HepG2 (cell line): ENCODE measurements at regions not wholly inside any gene's neighbourhood (a gene's known extent, or its start where the extent isn't known, plus 50 kb on each side); places are given as distances from the start of the nearest gene placed in this dataset.

Experiments
- ATAC-seq: fragments of 200-7000 bp; cut with Tn5 transposase; 3 replicates; pipeline ENCODE4 v1.9.1; 2020; ENCODE audit warnings: mild to moderate bottlenecking, moderate library complexity
- BruUV-seq: library from RNA; stranded (reverse); fragments of 400-500 nt; replicated peaks from 2 replicates; lab custom pipeline; 2021; lab: Mats Ljungman, UMichigan
- CTCF ChIA-PET: fragments of 300-600 bp; formaldehyde crosslinking; extraction: SDS; loops from one replicate; lab custom pipeline; 2021; ENCODE audit warnings: low total read pairs, inconsistent platforms, low intra/inter-chr PET ratio; lab: Yijun Ruan, JAX
- POLR2A ChIA-PET: fragments of 350-600 bp; sonication (Branson Sonifier 250); formaldehyde crosslinking; loops from one replicate; lab custom pipeline; 2020; ENCODE audit warnings: antibody characterized with exemption, inconsistent platforms; lab: Yijun Ruan, JAX
- DNase-seq: peaks from one replicate; pipeline ENCODE4 v3.0.0-alpha.2; 2015; ENCODE audit warnings: low spot score
- FAIRE-seq: peaks from 3 replicates; lab custom pipeline; 2011; peaks lifted over from hg19 to GRCh38; lab: Jason Lieb, UNC
- H2AFZ ChIP-seq: one replicate; pipeline ENCODE4 v1.6.1; 2011; ENCODE audit warnings: low read length, inconsistent platforms
- H3K27ac ChIP-seq: fragments of 300-600 bp; 3 replicates; pipeline ENCODE4 v1.8.0; 2011; ENCODE audit warnings: mixed run types, mild to moderate bottlenecking, mixed read lengths, low read length, inconsistent platforms; ENCODE audit not compliant: insufficient read depth; ENCODE audit errors: extremely low read length
- H3K27me3 ChIP-seq, 2 experiments: fragments of 200-600 bp in 1 of 2; 2 replicates in 1 of 2; 3 replicates in 1 of 2; pipeline versions ENCODE4 v1.6.0 to v1.8.0; 2011; ENCODE audit warnings: low read length in 2 of 2, mild to moderate bottlenecking in 2 of 2, moderate library complexity in 2 of 2, inconsistent platforms in 1 of 2; ENCODE audit not compliant: insufficient read depth in 2 of 2, control insufficient read depth in 1 of 2
- H3K36me3 ChIP-seq, 2 experiments: fragments of 200-600 bp in 1 of 2; replicated peaks in 1 of 2; 2 replicates in 1 of 2; 3 replicates in 1 of 2; pipeline versions ENCODE4 v1.5.1 to v1.8.0; 2011; ENCODE audit warnings: low read length in 2 of 2, inconsistent platforms in 1 of 2; ENCODE audit not compliant: insufficient read depth in 2 of 2, control insufficient read depth in 1 of 2
- H3K4me1 ChIP-seq: 2 replicates; pipeline ENCODE4 v1.5.1; 2012; ENCODE audit warnings: low read length, inconsistent platforms; ENCODE audit not compliant: insufficient read depth
- H3K4me2 ChIP-seq: 2 replicates; pipeline ENCODE4 v1.6.0; 2011; ENCODE audit warnings: low read depth, low read length, inconsistent platforms
- H3K4me3 ChIP-seq, 3 experiments: fragments of 200-600 bp in 1 of 3; sonication (generic), shearing (Covaris generic) in 1 of 3; replicated peaks in 1 of 3; 2 replicates each; pipeline ENCODE4 v1.5.1; 2011 to 2016; ENCODE audit warnings: low read length in 3 of 3, inconsistent platforms in 2 of 3, low read depth in 2 of 3, mild to moderate bottlenecking in 2 of 3, control low read depth in 1 of 3, mixed read lengths in 1 of 3; ENCODE audit not compliant: insufficient read depth in 1 of 3
- H3K79me2 ChIP-seq: one replicate; pipeline ENCODE4 v1.6.1; 2011; ENCODE audit warnings: low read length, inconsistent platforms; ENCODE audit not compliant: insufficient read depth
- H3K9ac ChIP-seq: 2 replicates; pipeline ENCODE4 v1.6.0; 2011; ENCODE audit warnings: mild to moderate bottlenecking, low read depth, low read length, inconsistent platforms; ENCODE audit not compliant: insufficient read depth
- H3K9me3 ChIP-seq: 2 replicates; pipeline ENCODE4 v1.5.1; 2012; ENCODE audit warnings: mild to moderate bottlenecking, low read length
- H4K20me1 ChIP-seq: 2 replicates; pipeline ENCODE4 v1.6.0; 2011; ENCODE audit warnings: inconsistent platforms, mild to moderate bottlenecking, low read length, moderate library complexity; ENCODE audit not compliant: insufficient read depth
- CTCF ChIP-seq: sonication (generic); formaldehyde crosslinking; IDR thresholded peaks from 2 replicates; pipeline ENCODE4 v1.5.0; 2020; ENCODE audit warnings: mild to moderate bottlenecking, missing genetic modification reagents, moderate library complexity
- ELF3 ChIP-seq: IDR thresholded peaks from 2 replicates; pipeline ENCODE4 v1.6.1; 2016; ENCODE audit warnings: missing genetic modification reagents, missing compliant biosample characterization
- FOXO4 ChIP-seq: sonication (generic); formaldehyde crosslinking; conservative IDR thresholded peaks from 2 replicates; pipeline ENCODE4 v1.8.1; 2023; ENCODE audit warnings: missing genetic modification reagents
- HINFP ChIP-seq: sonication (generic); formaldehyde crosslinking; IDR thresholded peaks from 2 replicates; pipeline ENCODE4 v1.4.0; 2020; ENCODE audit warnings: low read depth, mild to moderate bottlenecking, missing genetic modification reagents
- IRF9 ChIP-seq: sonication (generic); formaldehyde crosslinking; IDR thresholded peaks from 2 replicates; pipeline ENCODE4 v1.8.0; 2022; ENCODE audit warnings: missing genetic modification reagents, mild to moderate bottlenecking, borderline replicate concordance
- PTBP1 ChIP-seq: fragments of 200-400 bp; formaldehyde crosslinking; IDR thresholded peaks from 2 replicates; pipeline ENCODE4 v1.6.1; 2018; ENCODE audit warnings: low read length, low read depth; ENCODE audit not compliant: poor library complexity, severe bottlenecking
- SOX5 ChIP-seq: IDR thresholded peaks from 2 replicates; pipeline ENCODE4 v1.6.1; 2016; ENCODE audit warnings: borderline replicate concordance
- ZNF10 ChIP-seq: sonication (generic); formaldehyde crosslinking; IDR thresholded peaks from 2 replicates; pipeline ENCODE4 v1.4.0; 2020; ENCODE audit warnings: mild to moderate bottlenecking, low read depth, missing genetic modification reagents, borderline replicate concordance
- ZNF550 ChIP-seq: sonication (generic); formaldehyde crosslinking; IDR thresholded peaks from 2 replicates; pipeline ENCODE4 v1.4.0; 2020; ENCODE audit warnings: mild to moderate bottlenecking, missing genetic modification reagents, borderline replicate concordance
- ZNF569 ChIP-seq: sonication (generic); formaldehyde crosslinking; IDR thresholded peaks from 2 replicates; pipeline ENCODE4 v1.5.0; 2020; ENCODE audit warnings: mild to moderate bottlenecking, missing genetic modification reagents, moderate library complexity, borderline replicate concordance
- ZNF619 ChIP-seq: sonication (generic); formaldehyde crosslinking; IDR thresholded peaks from 2 replicates; pipeline ENCODE4 v1.4.0; 2020; ENCODE audit warnings: mild to moderate bottlenecking, missing genetic modification reagents
- ZNF746 ChIP-seq: sonication (generic); formaldehyde crosslinking; IDR thresholded peaks from 2 replicates; pipeline ENCODE4 v1.8.0; 2022; ENCODE audit warnings: mild to moderate bottlenecking, missing genetic modification reagents
- ZNF776 ChIP-seq: sonication (generic); formaldehyde crosslinking; IDR thresholded peaks from 2 replicates; pipeline ENCODE4 v1.4.0; 2020; ENCODE audit warnings: mild to moderate bottlenecking, missing genetic modification reagents
- ZNF850 ChIP-seq: sonication (generic); formaldehyde crosslinking; conservative IDR thresholded peaks from 2 replicates; pipeline ENCODE4 v1.9.0; 2021; ENCODE audit warnings: mild to moderate bottlenecking, missing genetic modification reagents
- WGBS: methylation state at CpG from one replicate; pipeline ENCODE4 v1.1.6; 2017; ENCODE audit warnings: low lambda C conversion rate; 5-methylcytosine and 5-hydroxymethylcytosine counted together
- in situ Hi-C: cut with HindIII; loops from 2 replicates; pipeline ENCODE4 v1.10.0; 2017; ENCODE audit warnings: low pct_unique_long_range_greater_than_20kb; ENCODE audit not compliant: extremely low pct_ligation_motif_present
- intact Hi-C: fragments of 100-400 bp; cut with micrococcal nuclease; formaldehyde crosslinking; loops from one replicate; pipeline ENCODE4 v1.10.0; 2022; ENCODE audit not compliant: unreplicated experiment

GRCh38 chr11:122348659-122349409 is 232.8 kb upstream of the BLID start:
- no TSS peak for BruUV-seq
- 37% methylated on average over 9 of the region's 9 CpGs for WGBS
- H3K27ac ChIP-seq = no peak overlapping the region

More at GRCh38 chr11:122348659-122349409, 232.8 kb upstream of the BLID start:
- ATAC-seq = no peak
- ChIA-PET POLR2A (no interaction called here), CTCF (no interaction called here)
- in situ Hi-C loops = no loop called here
- TF ChIP-seq ZNF776 (CRISPR knock-in tag) = no peak
- TF ChIP-seq SOX5 = no peak
- TF ChIP-seq IRF9 = no peak
- TF ChIP-seq ZNF746 (CRISPR knock-in tag) = no peak
- TF ChIP-seq ZNF550 (CRISPR knock-in tag) = no peak
- TF ChIP-seq ZNF619 (CRISPR knock-in tag) = no peak
- TF ChIP-seq PTBP1 = no peak
- no peak for TF ChIP-seq ZNF569 (CRISPR knock-in tag)
- no peak for TF ChIP-seq ZNF10 (CRISPR knock-in tag)
- no peak for TF ChIP-seq CTCF (CRISPR knock-in tag)
- TF ChIP-seq ZNF850 = no peak
- no peak for TF ChIP-seq HINFP (CRISPR knock-in tag)
- TF ChIP-seq FOXO4 = no peak
- no peak for TF ChIP-seq ELF3 (CRISPR knock-in tag)
- no peak overlapping the region for H3K9ac ChIP-seq
- no peaks in the 10 kb centered on the region for H3K79me2 ChIP-seq
- H2AFZ ChIP-seq = no peak overlapping the region
- no peak overlapping the region for H3K4me2 ChIP-seq
- no peak for DNase-seq
- H4K20me1 ChIP-seq = no peaks in the 10 kb centered on the region
- H3K4me3 ChIP-seq = no peak overlapping the region
- intact Hi-C loops = no loop called here
- H3K36me3 ChIP-seq = no peaks in the 10 kb centered on the region
- no peaks in the 10 kb centered on the region for H3K27me3 ChIP-seq
- H3K4me1 ChIP-seq = no peaks in the 10 kb centered on the region
- no peak for FAIRE-seq
- H3K9me3 ChIP-seq = no peaks in the 10 kb centered on the region
